Vagina (tissue), 2 donors: ENCODE measurements at regions not wholly inside any gene's neighbourhood (a gene's known extent, or its start where the extent isn't known, plus 50 kb on each side); places are given as distances from the start of the nearest gene placed in this dataset.

ENCODE experiments used
- DNase-seq, 2 donors: peaks; one replicate each; pipeline ENCODE4 v3.0.0-alpha.2; 2017; ENCODE audit errors: extremely low spot score in 2 of 2
- H3K27ac ChIP-seq: fragments of 200-600 bp; sonication (generic); one replicate; pipeline ENCODE4 v1.5.1; 2019
- H3K27me3 ChIP-seq: fragments of 200-600 bp; sonication (generic); one replicate; pipeline ENCODE4 v1.5.1; 2019
- H3K36me3 ChIP-seq, 2 donors: fragments of 200-600 bp; sonication (generic); one replicate each; pipeline ENCODE4 v1.5.1; 2017 to 2019
- H3K4me1 ChIP-seq: fragments of 200-600 bp; sonication (generic); one replicate; pipeline ENCODE4 v1.5.1; 2019
- H3K4me3 ChIP-seq, 2 donors: fragments of 200-600 bp; sonication (generic); 1 replicate in 1 of 2; 2 replicates in 1 of 2; pipeline ENCODE4 v1.5.1; 2016 to 2019
- H3K9me3 ChIP-seq: fragments of 200-600 bp; sonication (generic); one replicate; pipeline ENCODE4 v1.5.1; 2019
- CTCF ChIP-seq, 3 experiments: fragments of 450-650 bp in 2 of 3; fragments of 200-600 bp in 1 of 3; sonication (generic) in 1 of 3; IDR thresholded peaks; one replicate each; pipeline ENCODE4 v1.5.1; 2017 to 2019; ENCODE audit warnings: antibody characterized with exemption in 3 of 3, mild to moderate bottlenecking in 2 of 3, moderate library complexity in 2 of 3
- POLR2A ChIP-seq, 2 donors: fragments of 450-650 bp; IDR thresholded peaks; one replicate each; pipeline ENCODE4 v1.6.1; 2017; ENCODE audit warnings: antibody characterized with exemption in 2 of 2, mild to moderate bottlenecking in 2 of 2, moderate library complexity in 2 of 2
- POLR2AphosphoS5 ChIP-seq, 2 donors: sonication (generic); formaldehyde crosslinking; IDR thresholded peaks; one replicate each; pipeline ENCODE4 v1.9.0; 2017; ENCODE audit warnings: antibody characterized with exemption in 2 of 2, mild to moderate bottlenecking in 2 of 2, low read depth in 1 of 2; ENCODE audit not compliant: insufficient read depth in 1 of 2
- intact Hi-C: fragments of 100-400 bp; cut with DNase I; formaldehyde crosslinking; loops from one replicate; pipeline ENCODE4 v1.15.1; 2023

GRCh38 chr3:64852738-64853137 is 164.9 kb upstream of the ADAMTS9 start:
- intact Hi-C loops: no loop called here
- Histone ChIP-seq H3K27ac (no peak overlapping the region), H3K4me1 (peaks cover 13% of the 10 kb centered on the region), H3K4me3 (no peak overlapping the region), H3K9me3 (no peaks in the 10 kb centered on the region), H3K27me3 (no peaks in the 10 kb centered on the region), H3K36me3 (no peaks in the 10 kb centered on the region)
- no peak for DNase-seq
- TF ChIP-seq POLR2A (IDR thresholded peaks at IDR 0.05) (no peak), CTCF (IDR thresholded peaks at IDR 0.05) (no peak), POLR2AphosphoS5 (IDR thresholded peaks at IDR 0.05; ENCODE audit: insufficient read depth in 1 of 2, low read depth in 1 of 2) (no peak)

GRCh38 chr3:64848822-64849221 is 161.0 kb upstream of the ADAMTS9 start:
- Histone ChIP-seq H3K4me1 (no peaks in the 10 kb centered on the region), H3K36me3 (no peaks in the 10 kb centered on the region), H3K27me3 (no peaks in the 10 kb centered on the region), H3K9me3 (no peaks in the 10 kb centered on the region), H3K4me3 (no peak overlapping the region), H3K27ac (no peak overlapping the region)
- intact Hi-C loops: no loop called here
- DNase-seq: no peak
- TF ChIP-seq POLR2AphosphoS5 (IDR thresholded peaks at IDR 0.05; ENCODE audit: insufficient read depth in 1 of 2, low read depth in 1 of 2) (no peak), POLR2A (IDR thresholded peaks at IDR 0.05) (no peak), CTCF (IDR thresholded peaks at IDR 0.05) (no peak)

GRCh38 chr3:64848127-64848800 is 160.5 kb upstream of the ADAMTS9 start:
- Histone ChIP-seq H3K4me1 (no peaks in the 10 kb centered on the region), H3K27me3 (no peaks in the 10 kb centered on the region), H3K4me3 (no peak overlapping the region), H3K9me3 (no peaks in the 10 kb centered on the region), H3K27ac (no peak overlapping the region), H3K36me3 (no peaks in the 10 kb centered on the region)
- intact Hi-C loops: no loop called here
- TF ChIP-seq CTCF (IDR thresholded peaks at IDR 0.05) (no peak), POLR2A (IDR thresholded peaks at IDR 0.05) (no peak), POLR2AphosphoS5 (IDR thresholded peaks at IDR 0.05; ENCODE audit: insufficient read depth in 1 of 2, low read depth in 1 of 2) (no peak)
- no peak for DNase-seq

GRCh38 chr3:64844558-64844957 is 156.8 kb upstream of the ADAMTS9 start:
- TF ChIP-seq POLR2AphosphoS5 (IDR thresholded peaks at IDR 0.05; ENCODE audit: insufficient read depth in 1 of 2, low read depth in 1 of 2) (no peak), POLR2A (IDR thresholded peaks at IDR 0.05) (no peak), CTCF (IDR thresholded peaks at IDR 0.05) (no peak)

GRCh38 chr3:64837986-64838735 is 150.4 kb upstream of the ADAMTS9 start:
- no peak overlapping the region for H3K27ac ChIP-seq
- intact Hi-C loops: no loop called here

More at GRCh38 chr3:64844558-64844957, 156.8 kb upstream of the ADAMTS9 start:
- intact Hi-C loops: no loop called here
- no peak overlapping the region for H3K4me3 ChIP-seq
- no peak overlapping the region for H3K27ac ChIP-seq
- H3K27me3 ChIP-seq: no peaks in the 10 kb centered on the region
- H3K36me3 ChIP-seq: no peaks in the 10 kb centered on the region
- H3K4me1 ChIP-seq: no peaks in the 10 kb centered on the region
- no peak for DNase-seq
- H3K9me3 ChIP-seq: no peaks in the 10 kb centered on the region

More at GRCh38 chr3:64837986-64838735, 150.4 kb upstream of the ADAMTS9 start:
- peaks cover 0 to 3% of the 10 kb centered on the region in 2 donors for H3K36me3 ChIP-seq
- no peaks in the 10 kb centered on the region for H3K9me3 ChIP-seq
- DNase-seq: no peak
- no peak overlapping the region for H3K4me3 ChIP-seq
- TF ChIP-seq POLR2A (IDR thresholded peaks at IDR 0.05): no peak
- no peak for TF ChIP-seq POLR2AphosphoS5 (IDR thresholded peaks at IDR 0.05; ENCODE audit: insufficient read depth in 1 of 2, low read depth in 1 of 2)
- TF ChIP-seq CTCF (IDR thresholded peaks at IDR 0.05): no peak
- no peaks in the 10 kb centered on the region for H3K27me3 ChIP-seq
- peaks cover 24% of the 10 kb centered on the region for H3K4me1 ChIP-seq
